K562 (cell line): ENCODE measurements at regions not wholly inside any gene's neighbourhood (a gene's known extent, or its start where the extent isn't known, plus 50 kb on each side); places are given as distances from the start of the nearest gene placed in this dataset.

Experiments used
- BACH1 ChIP-seq: fragments of 200-800 bp; sonication (Bioruptor generic); IDR thresholded peaks from 2 replicates; pipeline ENCODE4 v1.6.1; 2016; ENCODE audit warnings: missing genetic modification characterization, missing compliant biosample characterization
- CCAR2 ChIP-seq: fragments of 200-400 bp; formaldehyde crosslinking; IDR thresholded peaks from 2 replicates; pipeline ENCODE4 v1.6.1; 2017; ENCODE audit warnings: mild to moderate bottlenecking, low read depth, low read length
- GABPB1 ChIP-seq: sonication (generic); formaldehyde crosslinking; IDR thresholded peaks from 2 replicates; pipeline ENCODE4 v1.8.0; 2022; ENCODE audit warnings: mild to moderate bottlenecking, missing genetic modification reagents
- HCFC1 ChIP-seq: IDR thresholded peaks from 2 replicates; pipeline ENCODE4 v1.6.1; 2012; ENCODE audit warnings: low read depth, low read length, improper control_type of control experiment
- NEUROD1 ChIP-seq: fragments of 150-350 bp; IDR thresholded peaks from 2 replicates; pipeline ENCODE4 v1.6.1; 2014; ENCODE audit warnings: borderline replicate concordance, low read length, low read depth; ENCODE audit not compliant: partially characterized antibody
- TOE1 ChIP-seq, 2 experiments: fragments of 450-650 bp in 1 of 2; sonication (generic) in 1 of 2; formaldehyde crosslinking in 1 of 2; IDR thresholded peaks; 2 replicates each; pipeline versions ENCODE4 v1.7.1 to v1.8.0; 2016 to 2022; ENCODE audit warnings: borderline replicate concordance in 2 of 2, mild to moderate bottlenecking in 2 of 2, antibody characterized with exemption in 1 of 2, inconsistent platforms in 1 of 2, low read depth in 1 of 2, missing genetic modification reagents in 1 of 2, moderate library complexity in 1 of 2
- ZNF121 ChIP-seq: sonication (generic); formaldehyde crosslinking; conservative IDR thresholded peaks from 2 replicates; pipeline ENCODE4 v1.8.0; 2022; ENCODE audit warnings: missing genetic modification reagents
- ZNF589 ChIP-seq: fragments of 200-800 bp; sonication (Bioruptor generic); IDR thresholded peaks from 2 replicates; pipeline ENCODE4 v1.6.1; 2016; ENCODE audit warnings: low read depth, missing genetic modification characterization, missing compliant biosample characterization
- TF ChIP-seq, protein P1 (sequence below), 3 experiments: IDR thresholded peaks in 2 of 3; conservative IDR thresholded peaks in 1 of 3; 2 replicates each; pipeline ENCODE4 v1.5.1; 2011 to 2012; ENCODE audit warnings: low read length in 3 of 3, mild to moderate bottlenecking in 3 of 3, control low read depth in 2 of 3, improper control_type of control experiment in 1 of 3, inconsistent platforms in 1 of 3, low read depth in 1 of 3, mixed read lengths in 1 of 3, moderate library complexity in 1 of 3; ENCODE audit not compliant: insufficient read depth in 2 of 3
- TF ChIP-seq, protein P2 (sequence below): fragments of 250-450 bp; sonication (Bioruptor Pico); IDR thresholded peaks from 2 replicates; pipeline ENCODE4 v1.4.0; 2020; ENCODE audit warnings: mild to moderate bottlenecking, moderate library complexity
- TF ChIP-seq, protein P3 (sequence below): sonication (generic); formaldehyde crosslinking; IDR thresholded peaks from 2 replicates; pipeline ENCODE4 v1.5.0; 2020; ENCODE audit warnings: missing genetic modification reagents
- TF ChIP-seq, protein P4 (sequence below): fragments of 450-650 bp; conservative IDR thresholded peaks from 2 replicates; pipeline ENCODE4 v1.6.1; 2016; ENCODE audit warnings: missing genetic modification characterization, low read depth, mild to moderate bottlenecking, control low read depth, missing compliant biosample characterization

DNA sequence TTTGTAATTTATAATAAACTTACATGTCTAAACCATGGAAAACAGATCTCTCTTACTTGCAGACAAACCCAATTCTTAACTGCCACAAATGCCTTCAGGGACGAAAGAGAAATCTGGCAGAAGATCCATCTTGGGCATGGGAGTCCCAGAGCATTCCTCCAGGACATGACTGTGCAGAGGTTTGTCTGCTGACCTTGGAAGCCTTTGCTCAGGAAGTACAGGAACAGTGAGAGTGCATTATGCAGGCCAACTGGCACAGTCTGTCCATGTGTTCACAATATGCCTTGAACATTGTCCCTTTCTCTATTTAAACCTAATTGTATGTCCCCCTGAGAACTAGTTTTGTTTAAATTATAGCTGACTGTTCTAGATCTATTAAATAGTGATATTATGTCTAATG lies 467.1 kb downstream of the ATP23 start:
- no peak for TF ChIP-seq ZNF121
- no peak for TF ChIP-seq GABPB1 (CRISPR knock-in tag)
- TF ChIP-seq, protein P1, sequence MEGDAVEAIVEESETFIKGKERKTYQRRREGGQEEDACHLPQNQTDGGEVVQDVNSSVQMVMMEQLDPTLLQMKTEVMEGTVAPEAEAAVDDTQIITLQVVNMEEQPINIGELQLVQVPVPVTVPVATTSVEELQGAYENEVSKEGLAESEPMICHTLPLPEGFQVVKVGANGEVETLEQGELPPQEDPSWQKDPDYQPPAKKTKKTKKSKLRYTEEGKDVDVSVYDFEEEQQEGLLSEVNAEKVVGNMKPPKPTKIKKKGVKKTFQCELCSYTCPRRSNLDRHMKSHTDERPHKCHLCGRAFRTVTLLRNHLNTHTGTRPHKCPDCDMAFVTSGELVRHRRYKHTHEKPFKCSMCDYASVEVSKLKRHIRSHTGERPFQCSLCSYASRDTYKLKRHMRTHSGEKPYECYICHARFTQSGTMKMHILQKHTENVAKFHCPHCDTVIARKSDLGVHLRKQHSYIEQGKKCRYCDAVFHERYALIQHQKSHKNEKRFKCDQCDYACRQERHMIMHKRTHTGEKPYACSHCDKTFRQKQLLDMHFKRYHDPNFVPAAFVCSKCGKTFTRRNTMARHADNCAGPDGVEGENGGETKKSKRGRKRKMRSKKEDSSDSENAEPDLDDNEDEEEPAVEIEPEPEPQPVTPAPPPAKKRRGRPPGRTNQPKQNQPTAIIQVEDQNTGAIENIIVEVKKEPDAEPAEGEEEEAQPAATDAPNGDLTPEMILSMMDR (IDR thresholded peaks at IDR 0.05 in 2 of 3, conservative IDR thresholded peaks at IDR 0.05 in 1 of 3; ENCODE audit: insufficient read depth in 2 of 3, low read depth in 1 of 3, low read length in 3 of 3) = no peak
- TF ChIP-seq HCFC1 = no peak
- TF ChIP-seq ZNF589 (CRISPR knock-in tag) = no peak
- TF ChIP-seq BACH1 (tag) = no peak
- no peak for TF ChIP-seq CCAR2
- TF ChIP-seq, protein P2, sequence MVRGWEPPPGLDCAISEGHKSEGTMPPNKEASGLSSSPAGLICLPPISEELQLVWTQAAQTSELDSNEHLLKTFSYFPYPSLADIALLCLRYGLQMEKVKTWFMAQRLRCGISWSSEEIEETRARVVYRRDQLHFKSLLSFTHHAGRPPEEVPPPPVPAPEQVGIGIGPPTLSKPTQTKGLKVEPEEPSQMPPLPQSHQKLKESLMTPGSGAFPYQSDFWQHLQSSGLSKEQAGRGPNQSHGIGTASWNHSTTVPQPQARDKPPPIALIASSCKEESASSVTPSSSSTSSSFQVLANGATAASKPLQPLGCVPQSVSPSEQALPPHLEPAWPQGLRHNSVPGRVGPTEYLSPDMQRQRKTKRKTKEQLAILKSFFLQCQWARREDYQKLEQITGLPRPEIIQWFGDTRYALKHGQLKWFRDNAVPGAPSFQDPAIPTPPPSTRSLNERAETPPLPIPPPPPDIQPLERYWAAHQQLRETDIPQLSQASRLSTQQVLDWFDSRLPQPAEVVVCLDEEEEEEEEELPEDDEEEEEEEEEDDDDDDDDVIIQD = no peak
- TF ChIP-seq NEUROD1 = no peak
- TF ChIP-seq, protein P3, sequence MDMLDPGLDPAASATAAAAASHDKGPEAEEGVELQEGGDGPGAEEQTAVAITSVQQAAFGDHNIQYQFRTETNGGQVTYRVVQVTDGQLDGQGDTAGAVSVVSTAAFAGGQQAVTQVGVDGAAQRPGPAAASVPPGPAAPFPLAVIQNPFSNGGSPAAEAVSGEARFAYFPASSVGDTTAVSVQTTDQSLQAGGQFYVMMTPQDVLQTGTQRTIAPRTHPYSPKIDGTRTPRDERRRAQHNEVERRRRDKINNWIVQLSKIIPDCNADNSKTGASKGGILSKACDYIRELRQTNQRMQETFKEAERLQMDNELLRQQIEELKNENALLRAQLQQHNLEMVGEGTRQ (CRISPR knock-in tag) = no peak
- TF ChIP-seq, protein P4, sequence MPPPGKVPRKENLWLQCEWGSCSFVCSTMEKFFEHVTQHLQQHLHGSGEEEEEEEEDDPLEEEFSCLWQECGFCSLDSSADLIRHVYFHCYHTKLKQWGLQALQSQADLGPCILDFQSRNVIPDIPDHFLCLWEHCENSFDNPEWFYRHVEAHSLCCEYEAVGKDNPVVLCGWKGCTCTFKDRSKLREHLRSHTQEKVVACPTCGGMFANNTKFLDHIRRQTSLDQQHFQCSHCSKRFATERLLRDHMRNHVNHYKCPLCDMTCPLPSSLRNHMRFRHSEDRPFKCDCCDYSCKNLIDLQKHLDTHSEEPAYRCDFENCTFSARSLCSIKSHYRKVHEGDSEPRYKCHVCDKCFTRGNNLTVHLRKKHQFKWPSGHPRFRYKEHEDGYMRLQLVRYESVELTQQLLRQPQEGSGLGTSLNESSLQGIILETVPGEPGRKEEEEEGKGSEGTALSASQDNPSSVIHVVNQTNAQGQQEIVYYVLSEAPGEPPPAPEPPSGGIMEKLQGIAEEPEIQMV (tag) = no peak
- no peak for TF ChIP-seq TOE1 (IDR thresholded peaks at IDR 0.05; ENCODE audit: borderline replicate concordance)
- TF ChIP-seq TOE1 (CRISPR knock-in tag; IDR thresholded peaks at IDR 0.05; ENCODE audit: borderline replicate concordance, low read depth) = no peak
